NT2/D1 (cell line): ENCODE measurements at regions not wholly inside any gene's neighbourhood (a gene's known extent, or its start where the extent isn't known, plus 50 kb on each side); places are given as distances from the start of the nearest gene placed in this dataset.

Experiments
- SUZ12 ChIP-seq: IDR thresholded peaks from 2 replicates; pipeline ENCODE4 v1.6.1; 2011; ENCODE audit not compliant: insufficient read length, insufficient read depth; ENCODE audit errors: extremely low read depth
- YY1 ChIP-seq: IDR thresholded peaks from 2 replicates; pipeline ENCODE4 v1.6.1; 2011; ENCODE audit not compliant: insufficient read length, insufficient read depth
- ZNF274 ChIP-seq: IDR thresholded peaks from 2 replicates; pipeline ENCODE4 v1.6.1; 2011; ENCODE audit warnings: mild to moderate bottlenecking, low read depth, low read length

GRCh38 chr1:95542936-95543335 is 308.9 kb downstream of the RWDD3 start:
- TF ChIP-seq SUZ12 (no peak), YY1 (no peak), ZNF274 (no peak)
